ENCODE measurements at regions not wholly inside any gene's neighbourhood (a gene's known extent, or its start where the extent isn't known, plus 50 kb on each side); places are given as distances from the start of the nearest gene placed in this dataset.

DNA sequence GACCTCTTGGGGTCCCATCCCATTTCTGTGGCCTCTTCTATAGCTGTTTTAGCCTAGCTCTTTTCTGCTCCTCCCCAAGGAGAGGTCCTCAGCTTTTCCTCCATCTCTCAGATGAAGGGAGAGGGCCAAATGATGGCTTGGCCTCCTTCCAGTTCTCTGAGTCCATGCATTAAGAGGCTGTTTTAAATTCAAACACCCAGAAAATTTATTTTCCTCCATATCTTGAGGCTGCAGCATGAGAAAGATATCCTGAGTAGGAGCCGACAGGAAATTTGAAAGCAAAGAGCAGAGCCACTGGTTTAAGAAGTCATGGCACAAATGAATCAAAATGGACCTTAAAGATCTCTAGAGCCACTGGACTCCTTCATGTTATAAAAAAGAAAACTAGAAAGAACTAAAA is 558.8 kb downstream of the MID1IP1 start:
- TF ChIP-seq CTCF (IDR thresholded peaks at IDR 0.05; ENCODE audit: insufficient read depth, low read length, poor library complexity, severe bottlenecking), result no peak
- TF ChIP-seq EZH2phosphoT487 (conservative IDR thresholded peaks at IDR 0.05; ENCODE audit: low read length), result no peak
